ENCODE measurements at regions not wholly inside any gene's neighbourhood (a gene's known extent, or its start where the extent isn't known, plus 50 kb on each side); places are given as distances from the start of the nearest gene placed in this dataset.

DNA sequence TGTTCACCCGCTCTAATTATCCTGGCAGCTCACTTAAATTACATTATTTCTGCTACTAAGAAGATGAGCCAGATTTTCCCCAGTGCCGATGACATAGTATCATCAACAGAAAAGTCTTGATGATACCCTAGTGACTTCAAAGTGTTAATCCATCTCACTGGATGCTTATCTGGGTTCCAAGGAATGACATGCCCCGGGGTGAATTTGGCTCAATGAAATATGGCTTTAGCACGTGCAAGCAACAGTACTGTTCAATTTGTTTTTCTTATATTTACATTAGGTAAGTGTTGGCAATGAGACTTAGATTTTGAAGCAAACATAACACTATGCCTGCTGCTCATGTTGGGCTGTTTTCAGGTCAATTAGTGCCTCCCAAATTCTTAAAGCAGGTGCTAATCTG is 548.2 kb upstream of the SLITRK1 start:
- Histone ChIP-seq H3K79me2 (no peaks in the 10 kb centered on the region), H2AFZ (no peak overlapping the region), H3K9me3 (ENCODE audit: low read depth) (no peaks in the 10 kb centered on the region), H3K27me3 (no peaks in the 10 kb centered on the region), H3K4me1 (ENCODE audit: insufficient read depth) (no peaks in the 10 kb centered on the region), H4K20me1 (ENCODE audit: insufficient read depth, poor library complexity, severe bottlenecking) (no peaks in the 10 kb centered on the region), H3K9me2 (replicated peaks; ENCODE audit: insufficient read depth) (no peaks in the 10 kb centered on the region), H3K4me2 (no peak overlapping the region), H3K27ac (no peak overlapping the region), H3K36me3 (replicated peaks; ENCODE audit: insufficient read depth, low read depth) (no peaks in the 10 kb centered on the region), H3K4me3 (no peak overlapping the region)
- no peak for DNase-seq (ENCODE audit: low spot score)
- 34% methylated on average over 4 of the region's 4 CpGs for WGBS (ENCODE audit: low lambda C conversion rate, missing lambda C conversion rate)
- TF ChIP-seq EZH2phosphoT487 (IDR thresholded peaks at IDR 0.05; ENCODE audit: low read depth, severe bottlenecking, unreplicated experiment) (no peak), EZH2 (IDR thresholded peaks at IDR 0.05; ENCODE audit: borderline replicate concordance) (no peak)
- TF ChIP-seq, protein P1, sequence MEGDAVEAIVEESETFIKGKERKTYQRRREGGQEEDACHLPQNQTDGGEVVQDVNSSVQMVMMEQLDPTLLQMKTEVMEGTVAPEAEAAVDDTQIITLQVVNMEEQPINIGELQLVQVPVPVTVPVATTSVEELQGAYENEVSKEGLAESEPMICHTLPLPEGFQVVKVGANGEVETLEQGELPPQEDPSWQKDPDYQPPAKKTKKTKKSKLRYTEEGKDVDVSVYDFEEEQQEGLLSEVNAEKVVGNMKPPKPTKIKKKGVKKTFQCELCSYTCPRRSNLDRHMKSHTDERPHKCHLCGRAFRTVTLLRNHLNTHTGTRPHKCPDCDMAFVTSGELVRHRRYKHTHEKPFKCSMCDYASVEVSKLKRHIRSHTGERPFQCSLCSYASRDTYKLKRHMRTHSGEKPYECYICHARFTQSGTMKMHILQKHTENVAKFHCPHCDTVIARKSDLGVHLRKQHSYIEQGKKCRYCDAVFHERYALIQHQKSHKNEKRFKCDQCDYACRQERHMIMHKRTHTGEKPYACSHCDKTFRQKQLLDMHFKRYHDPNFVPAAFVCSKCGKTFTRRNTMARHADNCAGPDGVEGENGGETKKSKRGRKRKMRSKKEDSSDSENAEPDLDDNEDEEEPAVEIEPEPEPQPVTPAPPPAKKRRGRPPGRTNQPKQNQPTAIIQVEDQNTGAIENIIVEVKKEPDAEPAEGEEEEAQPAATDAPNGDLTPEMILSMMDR (IDR thresholded peaks at IDR 0.05; ENCODE audit: poor library complexity): no peak

- WGBS (ENCODE audit: low lambda C conversion rate, missing lambda C conversion rate): 64% methylated on average over 2 of the region's 2 CpGs
- no peak overlapping the region for H2AFZ ChIP-seq
- H3K4me2 ChIP-seq: no peak overlapping the region
- H3K79me2 ChIP-seq: no peaks in the 10 kb centered on the region
- H4K20me1 ChIP-seq (ENCODE audit: insufficient read depth, poor library complexity, severe bottlenecking): no peaks in the 10 kb centered on the region
- H3K36me3 ChIP-seq (replicated peaks; ENCODE audit: insufficient read depth, low read depth): no peaks in the 10 kb centered on the region
- TF ChIP-seq, protein P1 (IDR thresholded peaks at IDR 0.05; ENCODE audit: poor library complexity): no peak
- no peak for TF ChIP-seq EZH2phosphoT487 (IDR thresholded peaks at IDR 0.05; ENCODE audit: low read depth, severe bottlenecking, unreplicated experiment)
- no peak for TF ChIP-seq EZH2 (IDR thresholded peaks at IDR 0.05; ENCODE audit: borderline replicate concordance)
- no peaks in the 10 kb centered on the region for H3K4me1 ChIP-seq (ENCODE audit: insufficient read depth)
- H3K9me3 ChIP-seq (ENCODE audit: low read depth): no peaks in the 10 kb centered on the region
- no peak overlapping the region for H3K4me3 ChIP-seq
- no peaks in the 10 kb centered on the region for H3K27me3 ChIP-seq
- DNase-seq (ENCODE audit: low spot score): no peak
- H3K9me2 ChIP-seq (replicated peaks; ENCODE audit: insufficient read depth): no peaks in the 10 kb centered on the region
- H3K27ac ChIP-seq: no peak overlapping the region
These were observed 547.7 kb upstream of the SLITRK1 start for GRCh38 chr13:84430015-84430414.

DNA sequence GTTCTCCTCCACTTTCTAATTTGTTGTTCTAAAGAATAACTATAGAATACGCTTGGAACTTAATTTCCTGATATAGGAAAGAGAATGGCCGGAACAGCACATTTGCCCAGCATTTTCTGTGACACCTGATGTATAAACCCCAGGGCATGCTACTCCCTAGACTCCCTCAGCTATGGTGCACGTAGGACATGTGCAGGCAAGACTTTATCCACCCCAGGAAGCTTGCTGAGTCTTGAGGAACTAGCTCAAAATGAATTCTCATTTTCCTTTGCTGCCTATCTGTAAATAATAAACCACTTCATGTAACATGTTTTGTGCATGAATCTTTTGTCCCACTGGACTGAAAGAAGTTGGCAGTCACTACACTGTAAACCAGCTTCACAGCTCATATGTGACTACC is 535.8 kb upstream of the SLITRK1 start:
- DNase-seq (ENCODE audit: low spot score): no peak
- Histone ChIP-seq H3K4me1 (ENCODE audit: insufficient read depth) (no peaks in the 10 kb centered on the region), H3K36me3 (replicated peaks; ENCODE audit: insufficient read depth, low read depth) (no peaks in the 10 kb centered on the region), H2AFZ (no peak overlapping the region), H3K9me2 (replicated peaks; ENCODE audit: insufficient read depth) (no peaks in the 10 kb centered on the region), H4K20me1 (ENCODE audit: insufficient read depth, poor library complexity, severe bottlenecking) (no peaks in the 10 kb centered on the region), H3K27ac (no peak overlapping the region), H3K4me3 (no peak overlapping the region), H3K9me3 (ENCODE audit: low read depth) (no peaks in the 10 kb centered on the region), H3K4me2 (no peak overlapping the region), H3K27me3 (no peaks in the 10 kb centered on the region), H3K79me2 (no peaks in the 10 kb centered on the region)
- no peak for TF ChIP-seq EZH2 (IDR thresholded peaks at IDR 0.05; ENCODE audit: borderline replicate concordance)
- no peak for TF ChIP-seq EZH2phosphoT487 (IDR thresholded peaks at IDR 0.05; ENCODE audit: low read depth, severe bottlenecking, unreplicated experiment)
- TF ChIP-seq, protein P1 (IDR thresholded peaks at IDR 0.05; ENCODE audit: poor library complexity): no peak
- WGBS (ENCODE audit: low lambda C conversion rate, missing lambda C conversion rate): 49% methylated on average over 3 of the region's 3 CpGs

- no peaks in the 10 kb centered on the region for H4K20me1 ChIP-seq (ENCODE audit: insufficient read depth, poor library complexity, severe bottlenecking)
- WGBS (ENCODE audit: low lambda C conversion rate, missing lambda C conversion rate): 77% methylated on average over 1 of the region's 1 CpG
These were observed 535.1 kb upstream of the SLITRK1 start for GRCh38 chr13:84417416-84417815.

More at GRCh38 chr13:84417416-84417815, 535.1 kb upstream of the SLITRK1 start:
- H3K27ac ChIP-seq: no peak overlapping the region
- no peaks in the 10 kb centered on the region for H3K79me2 ChIP-seq
- H3K27me3 ChIP-seq: no peaks in the 10 kb centered on the region
- no peaks in the 10 kb centered on the region for H3K9me3 ChIP-seq (ENCODE audit: low read depth)
- no peak overlapping the region for H2AFZ ChIP-seq
- TF ChIP-seq, protein P1 (IDR thresholded peaks at IDR 0.05; ENCODE audit: poor library complexity): no peak
- TF ChIP-seq EZH2phosphoT487 (IDR thresholded peaks at IDR 0.05; ENCODE audit: low read depth, severe bottlenecking, unreplicated experiment) (no peak), EZH2 (IDR thresholded peaks at IDR 0.05; ENCODE audit: borderline replicate concordance) (no peak)
- no peak overlapping the region for H3K4me2 ChIP-seq
- no peaks in the 10 kb centered on the region for H3K36me3 ChIP-seq (replicated peaks; ENCODE audit: insufficient read depth, low read depth)
- no peak for DNase-seq (ENCODE audit: low spot score)
- H3K9me2 ChIP-seq (replicated peaks; ENCODE audit: insufficient read depth): no peaks in the 10 kb centered on the region
- H3K4me1 ChIP-seq (ENCODE audit: insufficient read depth): no peaks in the 10 kb centered on the region
- no peak overlapping the region for H3K4me3 ChIP-seq
